ENCODE measurements at regions not wholly inside any gene's neighbourhood (a gene's known extent, or its start where the extent isn't known, plus 50 kb on each side); places are given as distances from the start of the nearest gene placed in this dataset.
A peak's percentile ranks its signal among the peaks of the same experiment; 100 is the strongest.

- H2BK5ac ChIP-seq (ENCODE audit: low read depth, low read length), result no peak overlapping the region
- peaks cover 0 to 1% (median 0%) of the 10 kb centered on the region in 4 experiments; a peak in 1 of 7 replicates for H3K27me3 ChIP-seq (replicated peaks in 1 of 4; ENCODE audit: control insufficient read depth in 3 of 4, extremely low read depth in 1 of 4, insufficient read depth in 3 of 4, low read length in 3 of 4)
- no peak overlapping the region for H4K8ac ChIP-seq (ENCODE audit: extremely low read depth, insufficient read depth, low read length)
- TF ChIP-seq CHD1 (IDR thresholded peaks at IDR 0.05; ENCODE audit: low read depth, low read length), result no peak
- TF ChIP-seq NRF1 (IDR thresholded peaks at IDR 0.05; ENCODE audit: low read depth, low read length), result no peak
- TF ChIP-seq TAF1 (IDR thresholded peaks at IDR 0.05; ENCODE audit: low read depth, low read length), result no peak
- no peaks in the 10 kb centered on the region for H3K9me3 ChIP-seq (ENCODE audit: insufficient read depth in 2 of 2, low read depth in 1 of 2, low read length in 1 of 2)
- H3K36me3 ChIP-seq (ENCODE audit: control insufficient read depth in 2 of 4, insufficient read depth in 4 of 4, low read length in 3 of 4), result no peaks in the 10 kb centered on the region
- no peaks in the 10 kb centered on the region for H4K20me1 ChIP-seq (replicated peaks in 1 of 2; ENCODE audit: control insufficient read depth in 1 of 2, insufficient read depth in 2 of 2, low read length in 2 of 2)
- no peak overlapping the region for H2BK12ac ChIP-seq (ENCODE audit: low read depth, low read length)
- H2BK120ac ChIP-seq (replicated peaks; ENCODE audit: low read depth, low read length), result no peak overlapping the region
- H3K23me2 ChIP-seq (ENCODE audit: low read depth, low read length), result no peaks in the 10 kb centered on the region
- H2AFZ ChIP-seq (ENCODE audit: low read length), result 0 out of 2 replicates have a peak overlapping the region, but pooled peaks have one; percentile 41
- H3K4me3 ChIP-seq (ENCODE audit: extremely low read depth in 1 of 4, insufficient read depth in 2 of 4, low read depth in 3 of 4, low read length in 4 of 4), result no peak overlapping the region
- DNase-seq (ENCODE audit: low read depth in 1 of 2, low spot score in 2 of 2) (no peak), FAIRE-seq (no peak)
- H3K23ac ChIP-seq (ENCODE audit: insufficient read length), result no peak overlapping the region
- H3K18ac ChIP-seq (ENCODE audit: extremely low read depth, low read length), result no peak overlapping the region
- H3K79me1 ChIP-seq (ENCODE audit: low read depth, low read length), result no peaks in the 10 kb centered on the region
- no peak overlapping the region for H2AK5ac ChIP-seq (ENCODE audit: low read depth, low read length)
- CTCF ChIA-PET (ENCODE audit: partially characterized antibody), result interaction anchor here (0.6 to 1.6 kb wide), 2 partner anchors 99 to 137 kb away, joined by 3 read pairs; no protein-coding TSS in a partner anchor
- 94% methylated on average over 1 of the region's 1 CpG; no CpG with 5 or more reads in 1 of the 2 experiments for whole genome bisulfite sequencing, 2 experiments (ENCODE audit: extremely low coverage in 1 of 2, insufficient coverage in 1 of 2, insufficient read length in 1 of 2, insufficient replicate concordance in 2 of 2, low coverage in 1 of 2, low lambda C conversion rate in 2 of 2, missing lambda C conversion rate in 1 of 2)
- H3K9ac ChIP-seq (replicated peaks in 1 of 4; ENCODE audit: extremely low read depth in 1 of 4, low read depth in 3 of 4, low read length in 3 of 4), result no peak overlapping the region
- no peak overlapping the region for H3K27ac ChIP-seq (ENCODE audit: low read depth, low read length)
- POLR2A ChIA-PET (ENCODE audit: partially characterized antibody), result interaction anchor here (1.2 kb wide), 1 partner anchor 97 kb away, joined by 3 read pairs; no protein-coding TSS in a partner anchor
- 0 out of 7 replicates have a peak, but pooled peaks cover 0 to 2% (median 0%) of the 10 kb centered on the region in 4 experiments for H3K4me1 ChIP-seq (replicated peaks in 1 of 4; ENCODE audit: control insufficient read depth in 3 of 4, insufficient read depth in 4 of 4, low read length in 3 of 4)
- H3K14ac ChIP-seq (ENCODE audit: insufficient read length), result no peak overlapping the region
- H2BK20ac ChIP-seq (ENCODE audit: low read length), result no peak overlapping the region
- H4K5ac ChIP-seq (ENCODE audit: insufficient read length, low read depth, low read length), result no peak overlapping the region
- H3K4ac ChIP-seq (replicated peaks; ENCODE audit: insufficient read length, low read depth, low read length), result no peak overlapping the region
- H3K4me2 ChIP-seq (ENCODE audit: insufficient read depth in 1 of 2, low read depth in 2 of 2, low read length in 2 of 2), result no peak overlapping the region
- H2BK15ac ChIP-seq (ENCODE audit: low read length), result no peak overlapping the region
- no peak overlapping the region for H4K91ac ChIP-seq (replicated peaks; ENCODE audit: insufficient read length, low read length)
- no peak overlapping the region for H3K56ac ChIP-seq (replicated peaks; ENCODE audit: insufficient read length, low read depth, low read length)
- no peaks in the 10 kb centered on the region for H3K79me2 ChIP-seq (ENCODE audit: control insufficient read depth in 1 of 2, insufficient read depth in 2 of 2, low read length in 2 of 2)
Observed at GRCh38 chr10:20631229-20631628, 265.9 kb downstream of the NEBL start.

Data from H1 (cell line).